Activated CD4-positive, alpha-beta memory T cell treated with anti-CD3 and anti-CD28 coated beads, Interleukin-2, amount 10 ng/mL, durations not matched to agents 7 days and 5 days (primary cell): ENCODE measurements at regions not wholly inside any gene's neighbourhood (a gene's known extent, or its start where the extent isn't known, plus 50 kb on each side); places are given as distances from the start of the nearest gene placed in this dataset.

Experiments
- CTCF ChIA-PET: fragments of 350-600 bp; sonication (Branson Sonifier 250); formaldehyde crosslinking; loops from one replicate; lab custom pipeline; 2021; ENCODE audit warnings: antibody characterized with exemption, inconsistent platforms; lab: Charles Lee
- POLR2A ChIA-PET: fragments of 350-600 bp; sonication (Branson Sonifier 250); formaldehyde crosslinking; loops from one replicate; lab custom pipeline; 2021; ENCODE audit warnings: antibody characterized with exemption; lab: Charles Lee
- DNase-seq: peaks from one replicate; pipeline ENCODE4 v3.0.0-alpha.2; 2020
- H3K27ac Mint-ChIP-seq: one replicate; pipeline ENCODE4 v1.8.0; 2021; ENCODE audit warnings: mild to moderate bottlenecking, mixed read lengths
- H3K27me3 Mint-ChIP-seq: one replicate; pipeline ENCODE4 v1.8.0; 2021; ENCODE audit warnings: mixed read lengths
- H3K36me3 Mint-ChIP-seq: one replicate; pipeline ENCODE4 v1.8.0; 2021; ENCODE audit warnings: low read depth, mixed read lengths
- H3K4me1 Mint-ChIP-seq: one replicate; pipeline ENCODE4 v1.8.0; 2021; ENCODE audit warnings: mixed read lengths
- H3K4me3 Mint-ChIP-seq: one replicate; pipeline ENCODE4 v1.8.0; 2021; ENCODE audit warnings: mild to moderate bottlenecking, mixed read lengths
- H3K9me3 Mint-ChIP-seq: one replicate; pipeline ENCODE4 v1.8.0; 2021; ENCODE audit warnings: mixed read lengths

GRCh38 chr2:12167525-12168317, 421.3 kb downstream of the LPIN1 start:
- Mint-ChIP-seq H3K27ac (no peak overlapping the region), H3K36me3 (no peaks in the 10 kb centered on the region), H3K9me3 (no peaks in the 10 kb centered on the region), H3K27me3 (no peaks in the 10 kb centered on the region), H3K4me1 (peaks cover 22% of the 10 kb centered on the region), H3K4me3 (no peak overlapping the region)
- ChIA-PET CTCF (no interaction called here), POLR2A (no interaction called here)
- no peak for DNase-seq

GRCh38 chr2:12168354-12168753, 421.9 kb downstream of the LPIN1 start:
- DNase-seq, result no peak
- Mint-ChIP-seq H3K4me1 (peaks cover 22% of the 10 kb centered on the region), H3K36me3 (no peaks in the 10 kb centered on the region), H3K27me3 (no peaks in the 10 kb centered on the region), H3K9me3 (no peaks in the 10 kb centered on the region), H3K4me3 (no peak overlapping the region), H3K27ac (no peak overlapping the region)
- POLR2A ChIA-PET, result interaction anchor here (1.6 kb wide), 1 partner anchor 548 kb away, joined by 4 read pairs; the partner anchor contains the start of gene TRIB2
- CTCF ChIA-PET, result interaction anchor here (1.1 kb wide), 1 partner anchor 12 kb away, joined by 3 read pairs; no protein-coding TSS in a partner anchor

GRCh38 chr2:12168791-12169388, 422.5 kb downstream of the LPIN1 start:
- CTCF ChIA-PET, result interaction anchor here (1.1 kb wide), 1 partner anchor 13 kb away, joined by 3 read pairs; no protein-coding TSS in a partner anchor
- H3K4me3 Mint-ChIP-seq, result no peak overlapping the region
- H3K9me3 Mint-ChIP-seq, result no peaks in the 10 kb centered on the region
- no peaks in the 10 kb centered on the region for H3K36me3 Mint-ChIP-seq
- POLR2A ChIA-PET, result interaction anchor here (1.6 kb wide), 1 partner anchor 547 kb away, joined by 4 read pairs; the partner anchor contains the start of gene TRIB2
- H3K27ac Mint-ChIP-seq, result no peak overlapping the region
- no peak for DNase-seq
- peaks cover 22% of the 10 kb centered on the region for H3K4me1 Mint-ChIP-seq
- H3K27me3 Mint-ChIP-seq, result no peaks in the 10 kb centered on the region

- H3K36me3 Mint-ChIP-seq, result no peaks in the 10 kb centered on the region
- no peak overlapping the region for H3K4me3 Mint-ChIP-seq
- POLR2A ChIA-PET, result interaction anchor here (1.6 kb wide), 1 partner anchor 547 kb away, joined by 4 read pairs; the partner anchor contains the start of gene TRIB2
- DNase-seq, result peak; percentile 48
- H3K27ac Mint-ChIP-seq, result peak overlapping the region; percentile 54
- H3K9me3 Mint-ChIP-seq, result no peaks in the 10 kb centered on the region
- H3K4me1 Mint-ChIP-seq, result peaks cover 22% of the 10 kb centered on the region
- H3K27me3 Mint-ChIP-seq, result no peaks in the 10 kb centered on the region
- CTCF ChIA-PET, result interaction anchor here (1.1 to 1.6 kb wide), 2 partner anchors 13 to 306 kb away, joined by 3 to 4 read pairs; no protein-coding TSS in a partner anchor
Measured at GRCh38 chr2:12169721-12170120, 423.3 kb downstream of the LPIN1 start.

- H3K36me3 Mint-ChIP-seq, result no peaks in the 10 kb centered on the region
- H3K9me3 Mint-ChIP-seq, result no peaks in the 10 kb centered on the region
- peak overlapping the region; percentile 54 for H3K27ac Mint-ChIP-seq
- H3K4me3 Mint-ChIP-seq, result no peak overlapping the region
- CTCF ChIA-PET, result interaction anchor here (1.6 kb wide), 1 partner anchor 307 kb away, joined by 4 read pairs; no protein-coding TSS in a partner anchor
- H3K4me1 Mint-ChIP-seq, result peaks cover 22% of the 10 kb centered on the region
- POLR2A ChIA-PET, result interaction anchor here (1.6 kb wide), 1 partner anchor 546 kb away, joined by 4 read pairs; the partner anchor contains the start of gene TRIB2
- no peak for DNase-seq
- H3K27me3 Mint-ChIP-seq, result no peaks in the 10 kb centered on the region
Measured at GRCh38 chr2:12170121-12170520, 423.7 kb downstream of the LPIN1 start.

- Mint-ChIP-seq H3K4me3 (no peak overlapping the region), H3K36me3 (no peaks in the 10 kb centered on the region), H3K27ac (no peak overlapping the region), H3K4me1 (peaks cover 50% of the 10 kb centered on the region), H3K9me3 (no peaks in the 10 kb centered on the region), H3K27me3 (no peaks in the 10 kb centered on the region)
- ChIA-PET POLR2A (no interaction called here), CTCF (no interaction called here)
- DNase-seq, result no peak
Measured at GRCh38 chr2:12173271-12173942, 427.0 kb downstream of the LPIN1 start.

GRCh38 chr2:12173943-12174340, 427.5 kb downstream of the LPIN1 start:
- H3K27me3 Mint-ChIP-seq, result no peaks in the 10 kb centered on the region
- POLR2A ChIA-PET, result no interaction called here
- CTCF ChIA-PET, result no interaction called here
- no peak overlapping the region for H3K27ac Mint-ChIP-seq
- H3K9me3 Mint-ChIP-seq, result no peaks in the 10 kb centered on the region
- H3K36me3 Mint-ChIP-seq, result no peaks in the 10 kb centered on the region
- DNase-seq, result no peak
- peaks cover 52% of the 10 kb centered on the region for H3K4me1 Mint-ChIP-seq
- H3K4me3 Mint-ChIP-seq, result no peak overlapping the region

- Mint-ChIP-seq H3K27ac (no peak overlapping the region), H3K4me1 (peaks cover 38% of the 10 kb centered on the region), H3K4me3 (no peak overlapping the region), H3K9me3 (no peaks in the 10 kb centered on the region), H3K27me3 (no peaks in the 10 kb centered on the region), H3K36me3 (no peaks in the 10 kb centered on the region)
- ChIA-PET POLR2A (no interaction called here), CTCF (no interaction called here)
- no peak for DNase-seq
Measured at GRCh38 chr2:12175323-12175722, 428.9 kb downstream of the LPIN1 start.

GRCh38 chr2:12176623-12177454, 430.4 kb downstream of the LPIN1 start:
- H3K27ac Mint-ChIP-seq, result peak overlapping the region; percentile 64
- CTCF ChIA-PET, result no interaction called here
- no peak overlapping the region for H3K4me3 Mint-ChIP-seq
- peak; percentile 37 for DNase-seq
- H3K27me3 Mint-ChIP-seq, result peaks cover 2% of the 10 kb centered on the region
- H3K36me3 Mint-ChIP-seq, result no peaks in the 10 kb centered on the region
- no peaks in the 10 kb centered on the region for H3K9me3 Mint-ChIP-seq
- peaks cover 35% of the 10 kb centered on the region for H3K4me1 Mint-ChIP-seq
- POLR2A ChIA-PET, result interaction anchor here (0.6 kb wide), 1 partner anchor 70 kb away, joined by 4 read pairs; no protein-coding TSS in a partner anchor

GRCh38 chr2:12177455-12178288, 431.2 kb downstream of the LPIN1 start:
- Mint-ChIP-seq H3K27ac (peak overlapping the region; percentile 64), H3K27me3 (peaks cover 2% of the 10 kb centered on the region), H3K4me1 (peaks cover 35% of the 10 kb centered on the region), H3K9me3 (no peaks in the 10 kb centered on the region), H3K4me3 (no peak overlapping the region), H3K36me3 (no peaks in the 10 kb centered on the region)
- ChIA-PET CTCF (interaction anchor here (0.6 kb wide), 1 partner anchor 22 kb away, joined by 4 read pairs; no protein-coding TSS in a partner anchor), POLR2A (no interaction called here)
- DNase-seq, result peak; percentile 45

- Mint-ChIP-seq H3K4me3 (no peak overlapping the region), H3K27ac (peak overlapping the region; percentile 55), H3K36me3 (no peaks in the 10 kb centered on the region), H3K9me3 (no peaks in the 10 kb centered on the region), H3K27me3 (peaks cover 2% of the 10 kb centered on the region), H3K4me1 (peaks cover 35% of the 10 kb centered on the region)
- DNase-seq, result no peak
- ChIA-PET CTCF (interaction anchor here (0.6 kb wide), 1 partner anchor 21 kb away, joined by 4 read pairs; no protein-coding TSS in a partner anchor), POLR2A (interaction anchor here (0.6 kb wide), 1 partner anchor 16 kb away, joined by 3 read pairs; no protein-coding TSS in a partner anchor)
Measured at GRCh38 chr2:12178289-12179080, 432.1 kb downstream of the LPIN1 start.
